Ishikawa (cell line): ENCODE measurements at regions not wholly inside any gene's neighbourhood (a gene's known extent, or its start where the extent isn't known, plus 50 kb on each side); places are given as distances from the start of the nearest gene placed in this dataset.

Experiments
- CEBPB ChIP-seq: IDR thresholded peaks from 2 replicates; pipeline ENCODE4 v1.6.1; 2012
- CREB1 ChIP-seq: IDR thresholded peaks from 2 replicates; pipeline ENCODE4 v1.6.1; 2012; ENCODE audit warnings: low read depth
- EGR1 ChIP-seq: IDR thresholded peaks from 2 replicates; pipeline ENCODE4 v1.6.1; 2012
- EP300 ChIP-seq: IDR thresholded peaks from 2 replicates; pipeline ENCODE4 v1.6.1; 2012; ENCODE audit warnings: borderline replicate concordance
- FOXM1 ChIP-seq: IDR thresholded peaks from 2 replicates; pipeline ENCODE4 v1.6.1; 2012; ENCODE audit warnings: low read depth, borderline replicate concordance
- NFIC ChIP-seq: IDR thresholded peaks from 2 replicates; pipeline ENCODE4 v1.6.1; 2012
- RAD21 ChIP-seq: IDR thresholded peaks from 2 replicates; pipeline ENCODE4 v1.6.1; 2012; ENCODE audit warnings: low read depth
- TAF1 ChIP-seq: IDR thresholded peaks from 2 replicates; pipeline ENCODE4 v1.6.1; 2012; ENCODE audit warnings: low read depth, mild to moderate bottlenecking
- TCF12 ChIP-seq: IDR thresholded peaks from 2 replicates; pipeline ENCODE4 v1.6.1; 2012; ENCODE audit warnings: low read depth
- TEAD4 ChIP-seq: IDR thresholded peaks from 2 replicates; pipeline ENCODE4 v1.6.1; 2012
- YY1 ChIP-seq: IDR thresholded peaks from 2 replicates; pipeline ENCODE4 v1.6.1; 2012; ENCODE audit warnings: low read depth
- ZBTB7A ChIP-seq: IDR thresholded peaks from 2 replicates; pipeline ENCODE4 v1.6.1; 2012; ENCODE audit warnings: low read depth
- TF ChIP-seq, protein P1 (sequence below): IDR thresholded peaks from 2 replicates; pipeline ENCODE4 v1.6.1; 2012
- TF ChIP-seq, protein P2 (sequence below): IDR thresholded peaks from 2 replicates; pipeline ENCODE4 v1.6.1; 2012; ENCODE audit warnings: low read depth, mild to moderate bottlenecking
- TF ChIP-seq, protein P3 (sequence below): IDR thresholded peaks from 2 replicates; pipeline ENCODE4 v1.6.1; 2012

DNA sequence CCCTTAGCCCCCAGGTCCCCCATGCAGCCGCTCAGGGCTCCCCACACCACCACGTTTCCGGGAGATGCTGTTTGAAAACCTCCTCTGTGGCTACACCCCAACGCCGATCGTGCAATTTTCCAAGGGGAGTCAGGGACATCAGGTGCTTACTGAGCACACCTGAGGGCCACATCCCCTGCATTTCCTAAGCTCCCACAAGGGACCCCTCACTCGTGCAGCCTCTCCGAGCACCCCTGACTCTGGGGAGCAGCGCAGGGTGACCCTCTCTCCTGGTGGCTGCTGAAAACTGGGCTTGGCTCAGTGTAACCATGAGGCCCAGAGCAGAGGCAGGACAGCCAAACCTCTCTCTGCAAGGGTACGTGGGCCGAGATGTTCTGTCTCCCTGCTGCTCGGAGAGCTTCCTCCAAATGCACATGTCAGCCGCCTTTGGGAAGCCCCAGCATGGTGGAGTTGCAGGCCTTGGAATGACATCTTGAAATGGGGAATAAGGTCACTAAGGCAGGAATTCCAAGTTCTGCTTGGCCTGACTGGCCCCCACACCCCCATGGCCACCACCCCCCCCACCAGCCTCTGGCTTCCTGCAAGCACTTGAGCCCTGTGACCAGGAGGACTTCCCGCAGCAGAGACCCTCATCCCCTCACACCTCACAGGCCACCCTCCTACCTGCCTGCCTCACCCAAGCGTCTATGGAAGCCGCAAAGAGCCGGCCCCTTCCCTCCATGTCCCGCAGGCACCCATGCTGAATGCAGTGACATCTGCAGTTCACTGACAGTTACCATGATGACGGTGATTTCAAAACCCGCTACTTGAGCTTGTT lies 257.4 kb downstream of the BRD1 start:
- TF ChIP-seq TEAD4: no peak
- no peak for TF ChIP-seq ZBTB7A
- no peak for TF ChIP-seq TCF12
- TF ChIP-seq TAF1: no peak
- TF ChIP-seq EGR1: no peak
- no peak for TF ChIP-seq CREB1
- TF ChIP-seq, protein P1, sequence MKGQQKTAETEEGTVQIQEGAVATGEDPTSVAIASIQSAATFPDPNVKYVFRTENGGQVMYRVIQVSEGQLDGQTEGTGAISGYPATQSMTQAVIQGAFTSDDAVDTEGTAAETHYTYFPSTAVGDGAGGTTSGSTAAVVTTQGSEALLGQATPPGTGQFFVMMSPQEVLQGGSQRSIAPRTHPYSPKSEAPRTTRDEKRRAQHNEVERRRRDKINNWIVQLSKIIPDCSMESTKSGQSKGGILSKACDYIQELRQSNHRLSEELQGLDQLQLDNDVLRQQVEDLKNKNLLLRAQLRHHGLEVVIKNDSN: no peak
- no peak for TF ChIP-seq CEBPB
- no peak for TF ChIP-seq NFIC
- TF ChIP-seq EP300: no peak
- TF ChIP-seq RAD21: no peak
- no peak for TF ChIP-seq FOXM1
- TF ChIP-seq, protein P2, sequence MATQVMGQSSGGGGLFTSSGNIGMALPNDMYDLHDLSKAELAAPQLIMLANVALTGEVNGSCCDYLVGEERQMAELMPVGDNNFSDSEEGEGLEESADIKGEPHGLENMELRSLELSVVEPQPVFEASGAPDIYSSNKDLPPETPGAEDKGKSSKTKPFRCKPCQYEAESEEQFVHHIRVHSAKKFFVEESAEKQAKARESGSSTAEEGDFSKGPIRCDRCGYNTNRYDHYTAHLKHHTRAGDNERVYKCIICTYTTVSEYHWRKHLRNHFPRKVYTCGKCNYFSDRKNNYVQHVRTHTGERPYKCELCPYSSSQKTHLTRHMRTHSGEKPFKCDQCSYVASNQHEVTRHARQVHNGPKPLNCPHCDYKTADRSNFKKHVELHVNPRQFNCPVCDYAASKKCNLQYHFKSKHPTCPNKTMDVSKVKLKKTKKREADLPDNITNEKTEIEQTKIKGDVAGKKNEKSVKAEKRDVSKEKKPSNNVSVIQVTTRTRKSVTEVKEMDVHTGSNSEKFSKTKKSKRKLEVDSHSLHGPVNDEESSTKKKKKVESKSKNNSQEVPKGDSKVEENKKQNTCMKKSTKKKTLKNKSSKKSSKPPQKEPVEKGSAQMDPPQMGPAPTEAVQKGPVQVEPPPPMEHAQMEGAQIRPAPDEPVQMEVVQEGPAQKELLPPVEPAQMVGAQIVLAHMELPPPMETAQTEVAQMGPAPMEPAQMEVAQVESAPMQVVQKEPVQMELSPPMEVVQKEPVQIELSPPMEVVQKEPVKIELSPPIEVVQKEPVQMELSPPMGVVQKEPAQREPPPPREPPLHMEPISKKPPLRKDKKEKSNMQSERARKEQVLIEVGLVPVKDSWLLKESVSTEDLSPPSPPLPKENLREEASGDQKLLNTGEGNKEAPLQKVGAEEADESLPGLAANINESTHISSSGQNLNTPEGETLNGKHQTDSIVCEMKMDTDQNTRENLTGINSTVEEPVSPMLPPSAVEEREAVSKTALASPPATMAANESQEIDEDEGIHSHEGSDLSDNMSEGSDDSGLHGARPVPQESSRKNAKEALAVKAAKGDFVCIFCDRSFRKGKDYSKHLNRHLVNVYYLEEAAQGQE: no peak

DNA sequence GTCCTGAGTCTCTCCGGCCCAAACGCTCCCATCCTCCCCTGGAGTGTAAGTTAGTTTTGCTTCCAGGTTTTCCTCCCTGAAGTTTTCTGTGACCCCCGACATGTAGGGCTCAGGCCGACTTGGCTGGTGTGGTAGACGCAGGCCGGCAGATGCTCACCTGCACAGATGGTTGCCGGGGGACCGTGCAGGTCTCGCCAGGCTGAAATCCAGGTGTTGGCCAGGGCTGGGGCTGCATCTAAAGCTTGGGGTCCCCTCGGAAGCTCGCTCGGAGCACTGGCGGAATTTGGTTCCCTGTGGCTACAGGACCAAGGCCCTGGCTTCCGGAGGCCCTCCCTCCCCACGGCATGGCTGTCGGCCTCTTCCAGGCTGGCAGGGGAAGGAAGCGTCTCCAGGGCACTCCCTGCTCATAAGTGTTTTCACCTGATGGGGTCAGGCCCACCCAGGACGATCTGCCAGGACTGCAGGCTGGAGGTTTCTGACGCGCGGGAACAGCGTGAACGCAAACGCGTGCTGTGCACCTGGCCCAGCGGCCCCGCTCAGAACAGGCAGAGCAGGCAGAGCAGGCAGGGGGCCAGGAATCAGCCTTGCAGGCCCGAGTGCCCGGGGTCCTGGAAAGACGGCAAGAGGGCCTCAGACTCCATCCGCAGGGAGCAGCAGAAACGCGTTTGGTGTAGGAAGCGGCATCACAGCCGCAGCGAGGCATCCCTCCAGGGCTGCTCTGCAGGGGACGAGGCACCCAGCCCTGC lies 258.2 kb downstream of the BRD1 start:
- TF ChIP-seq TCF12: no peak
- no peak for TF ChIP-seq ZBTB7A
- no peak for TF ChIP-seq EP300
- TF ChIP-seq TAF1: no peak
- TF ChIP-seq EGR1: no peak
- TF ChIP-seq, protein P1: no peak
- TF ChIP-seq TEAD4: no peak
- TF ChIP-seq CREB1: no peak
- TF ChIP-seq CEBPB: no peak
- TF ChIP-seq, protein P2: no peak
- TF ChIP-seq, protein P3, sequence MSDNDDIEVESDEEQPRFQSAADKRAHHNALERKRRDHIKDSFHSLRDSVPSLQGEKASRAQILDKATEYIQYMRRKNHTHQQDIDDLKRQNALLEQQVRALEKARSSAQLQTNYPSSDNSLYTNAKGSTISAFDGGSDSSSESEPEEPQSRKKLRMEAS: no peak
- TF ChIP-seq RAD21: no peak
- no peak for TF ChIP-seq NFIC
- TF ChIP-seq FOXM1: no peak
- no peak for TF ChIP-seq YY1

DNA sequence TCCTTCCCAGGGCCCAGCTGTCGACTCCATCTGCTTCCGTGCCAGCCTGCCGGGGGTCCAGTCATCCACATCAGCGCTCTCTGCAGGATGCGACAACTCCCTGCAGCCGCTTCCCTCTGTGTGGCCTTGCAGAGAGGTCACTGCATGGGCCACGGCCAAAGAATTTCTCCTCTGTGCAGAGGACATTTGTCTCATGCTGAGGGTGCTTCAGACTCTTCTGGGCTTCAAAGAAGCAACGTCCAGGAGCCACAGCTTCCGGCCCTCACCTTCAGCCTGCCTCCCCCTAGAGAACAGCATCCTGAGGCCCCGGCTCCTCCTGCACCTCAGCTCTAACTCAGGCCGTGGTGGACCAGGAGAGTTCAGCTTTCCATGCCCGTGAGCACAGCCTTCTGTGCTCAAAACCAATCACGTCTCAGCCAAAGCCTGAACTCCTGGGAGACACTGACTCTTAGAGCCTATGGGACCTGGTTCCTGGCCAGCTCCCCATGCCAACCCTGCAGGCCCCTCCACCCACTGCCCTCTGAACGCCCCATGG lies 258.9 kb downstream of the BRD1 start:
- TF ChIP-seq EP300 (no peak), CEBPB (no peak), NFIC (no peak), RAD21 (no peak), EGR1 (no peak), YY1 (no peak), ZBTB7A (no peak)
- TF ChIP-seq, protein P2: no peak
- TF ChIP-seq, protein P3: no peak
- TF ChIP-seq, protein P1: no peak
